GM21360 (cell line): ENCODE measurements at regions not wholly inside any gene's neighbourhood (a gene's known extent, or its start where the extent isn't known, plus 50 kb on each side); places are given as distances from the start of the nearest gene placed in this dataset.

Experiments
- ATAC-seq: cut with Tn5 transposase; IDR thresholded peaks from one replicate; pipeline ENCODE4 v1.9.1; 2021; ENCODE audit warnings: mild to moderate bottlenecking, moderate library complexity; ENCODE audit not compliant: unreplicated experiment

DNA sequence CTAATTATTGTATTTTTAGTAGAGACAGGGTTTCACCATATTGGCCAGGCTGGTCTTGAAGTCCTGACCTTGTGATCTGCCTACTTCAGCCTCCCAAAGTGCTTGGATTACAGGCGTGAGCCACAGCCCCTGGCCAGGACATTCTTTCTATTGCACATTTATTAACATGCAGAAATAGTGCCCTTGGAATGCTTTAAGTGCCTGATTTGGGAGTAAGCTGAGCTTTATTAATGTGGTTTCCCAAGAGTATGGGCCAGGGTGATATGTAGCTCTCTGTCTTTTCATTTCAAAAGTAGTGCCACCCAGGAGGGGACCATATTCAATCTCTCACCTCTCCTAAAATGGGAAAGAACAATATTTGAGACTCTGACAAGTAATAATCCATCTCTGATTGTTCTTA lies 970.7 kb downstream of the KCNMA1 start:
- ATAC-seq = no peak

GRCh38 chr10:76665029-76665428 lies 972.6 kb downstream of the KCNMA1 start:
- ATAC-seq = no peak

GRCh38 chr10:76657337-76658012 lies 980.1 kb downstream of the KCNMA1 start:
- ATAC-seq = no peak

GRCh38 chr10:76651154-76651553 lies 986.5 kb downstream of the KCNMA1 start:
- no peak for ATAC-seq

DNA sequence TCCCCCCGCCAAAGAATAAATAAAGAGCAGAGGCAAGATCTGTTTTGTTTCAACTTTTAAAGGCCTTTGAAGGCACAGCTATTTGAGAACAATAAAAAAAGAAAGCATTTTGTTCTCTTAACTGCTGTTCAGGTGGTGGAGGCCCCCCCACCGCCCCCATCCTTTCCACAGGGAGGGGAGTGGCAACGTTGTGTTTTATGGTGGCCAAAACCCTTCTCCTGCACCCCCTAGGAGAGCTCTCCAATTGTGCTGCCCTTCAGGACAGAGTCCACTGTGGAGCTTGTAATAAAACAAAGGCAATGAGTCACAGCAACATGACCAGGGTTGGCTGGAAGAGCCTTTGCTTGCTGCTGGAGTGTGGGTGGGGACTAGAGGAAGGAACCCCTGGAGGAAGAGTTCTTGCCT lies 987.9 kb downstream of the KCNMA1 start:
- no peak for ATAC-seq

DNA sequence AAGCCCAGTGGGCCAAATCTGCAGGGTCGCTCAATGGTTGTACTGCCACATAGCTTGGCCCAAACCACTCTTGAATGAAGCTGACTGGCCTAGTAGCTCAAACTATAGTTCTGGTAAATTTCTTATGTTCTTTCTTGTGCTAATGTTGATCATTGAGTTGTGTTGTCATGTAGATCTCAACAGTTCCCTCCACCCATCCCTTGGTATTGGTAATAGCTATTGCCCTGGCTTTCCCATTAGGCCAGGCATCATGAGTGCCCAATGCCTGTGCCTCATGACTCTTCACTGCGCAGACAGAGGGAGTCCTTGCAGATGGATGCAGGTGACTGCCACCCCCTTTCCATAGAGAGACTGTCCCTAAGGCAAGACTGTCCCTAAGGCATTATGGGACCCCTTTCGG lies 988.4 kb downstream of the KCNMA1 start:
- ATAC-seq = no peak

- no peak for ATAC-seq
Observed at GRCh38 chr10:76647301-76647700, 990.3 kb downstream of the KCNMA1 start.

DNA sequence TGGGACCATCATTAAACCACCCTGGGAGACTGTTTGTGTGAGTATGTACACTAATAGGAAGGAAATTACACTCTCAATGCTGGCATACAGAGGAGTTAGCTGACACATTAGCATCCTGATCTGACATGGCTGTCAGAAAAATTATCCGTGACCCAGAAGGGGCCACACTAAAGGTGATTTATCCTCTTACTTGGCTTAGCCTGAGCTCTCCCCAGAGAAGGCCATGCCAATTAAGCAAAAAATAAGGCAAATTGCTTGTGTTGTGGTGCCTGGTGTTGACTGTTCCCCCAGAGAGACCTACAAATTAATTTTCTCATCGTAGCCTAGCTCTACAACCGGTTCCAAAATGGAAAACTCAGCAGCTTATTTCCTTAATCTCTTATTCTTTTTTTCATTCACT lies 992.3 kb downstream of the KCNMA1 start:
- no peak for ATAC-seq

GRCh38 chr10:76644476-76644875 lies 993.1 kb downstream of the KCNMA1 start:
- ATAC-seq = no peak

GRCh38 chr10:76643511-76643911 lies 994.1 kb downstream of the KCNMA1 start:
- ATAC-seq = no peak

DNA sequence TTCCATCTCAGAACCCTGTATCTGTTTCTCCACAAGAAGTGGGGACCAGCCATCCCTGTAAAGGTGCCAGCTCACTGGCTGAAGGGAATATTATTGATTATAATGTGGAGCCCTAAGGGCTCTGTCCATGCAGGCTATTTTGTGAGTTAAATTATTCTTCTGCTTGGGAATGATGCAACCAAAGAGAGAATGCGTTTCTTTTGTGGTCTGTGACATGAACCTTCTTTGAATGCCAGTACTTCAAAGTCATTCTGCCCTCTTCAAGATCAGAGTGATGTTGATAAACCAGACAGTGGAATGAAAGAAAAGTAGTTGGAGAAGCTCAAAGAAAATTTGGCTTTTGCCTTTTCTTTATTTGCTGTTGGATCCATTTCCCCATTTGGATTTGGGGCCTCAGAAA lies 995.2 kb downstream of the KCNMA1 start:
- no peak for ATAC-seq

- ATAC-seq = no peak
Observed at GRCh38 chr10:76641215-76641614, 996.4 kb downstream of the KCNMA1 start.

GRCh38 chr10:76640806-76641205 lies 996.8 kb downstream of the KCNMA1 start:
- ATAC-seq = no peak

DNA sequence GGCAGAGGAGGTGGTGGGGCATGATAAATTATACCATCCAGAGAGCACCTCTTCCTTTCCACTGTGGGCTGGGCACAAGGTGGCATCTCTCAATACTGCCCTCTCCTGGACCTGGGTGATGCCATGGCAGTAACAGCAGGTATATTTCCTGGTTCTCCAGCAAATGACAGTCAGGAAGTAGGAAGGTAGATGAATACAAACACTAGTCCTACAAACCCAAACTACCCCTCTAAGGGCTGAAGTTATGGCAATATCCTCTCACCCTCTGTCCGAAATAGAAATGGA lies 1004.9 kb downstream of the KCNMA1 start:
- no peak for ATAC-seq

- ATAC-seq = no peak
Observed at GRCh38 chr10:76631884-76632766, 1005.5 kb downstream of the KCNMA1 start.

GRCh38 chr10:76631036-76631670 lies 1006.5 kb downstream of the KCNMA1 start:
- no peak for ATAC-seq

DNA sequence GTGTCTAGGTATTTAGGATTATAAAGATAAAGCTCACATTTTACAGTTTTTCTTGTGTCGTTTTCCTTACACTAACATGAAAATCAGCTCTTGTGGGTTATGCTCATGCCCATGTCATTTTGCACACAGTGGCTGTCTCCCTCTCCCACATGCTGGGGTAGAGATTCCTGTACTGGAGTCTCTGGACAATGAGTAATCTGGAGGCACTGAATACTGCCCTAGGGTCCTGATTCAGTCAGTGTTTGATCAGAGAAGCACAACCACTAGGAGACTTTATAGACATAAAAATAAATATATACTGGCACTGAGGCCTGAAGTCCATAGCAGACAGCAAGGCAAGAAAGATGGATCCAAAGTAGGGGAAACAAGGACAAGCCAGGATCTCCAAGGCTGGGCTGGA lies 1008.8 kb downstream of the KCNMA1 start:
- ATAC-seq = no peak

DNA sequence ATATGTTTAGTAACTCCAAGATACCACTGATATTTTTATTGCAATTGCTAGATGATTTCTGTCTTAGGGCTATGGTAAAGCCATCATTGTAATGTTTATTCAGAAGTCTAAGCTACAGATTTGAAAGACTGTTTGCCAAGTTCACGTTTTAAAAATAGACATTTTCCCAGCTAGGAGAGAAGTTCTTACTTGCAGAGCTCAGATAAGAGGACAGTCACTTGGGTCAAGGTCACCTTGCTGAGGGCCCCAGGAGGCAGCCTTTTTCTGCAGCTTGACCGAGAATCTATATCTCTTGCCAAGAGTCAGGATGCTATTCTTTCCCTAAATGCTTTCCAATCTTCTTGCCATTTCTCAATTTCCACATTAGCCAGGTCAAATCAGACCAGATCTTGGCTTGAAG lies 1011.2 kb downstream of the KCNMA1 start:
- no peak for ATAC-seq

DNA sequence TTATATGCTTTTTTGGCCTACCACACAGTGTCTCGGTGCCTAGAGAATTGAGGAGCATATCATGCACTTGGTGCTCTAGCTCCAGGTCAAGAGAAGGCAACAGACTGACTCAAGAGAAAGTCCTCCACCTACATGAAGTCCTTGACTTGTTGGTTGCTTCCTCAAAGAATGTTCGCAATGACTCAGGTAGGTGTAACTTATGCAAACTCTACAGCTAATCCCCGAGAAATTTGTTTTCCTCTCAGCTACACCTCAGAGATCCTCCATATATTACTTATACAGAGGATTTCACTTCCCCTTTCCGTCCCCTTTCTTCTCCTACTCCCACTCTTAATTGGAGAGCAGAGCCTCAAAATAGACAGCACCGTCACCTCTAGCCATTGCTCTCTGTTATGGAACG lies 1013.1 kb downstream of the KCNMA1 start:
- peak; percentile 99 for ATAC-seq

- no peak for ATAC-seq
Observed at GRCh38 chr10:76621886-76622620, 1015.6 kb downstream of the KCNMA1 start.

DNA sequence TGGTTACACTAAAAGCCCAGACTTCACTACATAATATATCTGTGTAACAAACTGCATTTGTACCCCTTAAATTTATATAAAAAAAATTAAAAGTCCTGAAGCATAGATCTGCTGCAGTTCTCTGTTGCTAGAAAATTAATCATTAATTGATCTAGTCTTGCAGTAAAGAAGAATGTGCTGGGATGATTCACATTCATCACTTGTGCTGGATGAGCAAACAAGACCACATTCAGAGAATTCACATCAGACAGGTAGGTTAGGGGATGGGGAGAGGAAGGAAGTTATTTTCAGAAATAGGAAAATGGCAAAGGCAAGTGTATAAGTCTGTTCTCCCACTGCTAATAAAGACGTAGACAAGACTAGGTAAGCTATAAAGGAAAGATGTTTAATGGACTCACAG lies 1019.0 kb downstream of the KCNMA1 start:
- ATAC-seq = no peak
